ENCODE measurements at regions not wholly inside any gene's neighbourhood (a gene's known extent, or its start where the extent isn't known, plus 50 kb on each side); places are given as distances from the start of the nearest gene placed in this dataset.

DNA sequence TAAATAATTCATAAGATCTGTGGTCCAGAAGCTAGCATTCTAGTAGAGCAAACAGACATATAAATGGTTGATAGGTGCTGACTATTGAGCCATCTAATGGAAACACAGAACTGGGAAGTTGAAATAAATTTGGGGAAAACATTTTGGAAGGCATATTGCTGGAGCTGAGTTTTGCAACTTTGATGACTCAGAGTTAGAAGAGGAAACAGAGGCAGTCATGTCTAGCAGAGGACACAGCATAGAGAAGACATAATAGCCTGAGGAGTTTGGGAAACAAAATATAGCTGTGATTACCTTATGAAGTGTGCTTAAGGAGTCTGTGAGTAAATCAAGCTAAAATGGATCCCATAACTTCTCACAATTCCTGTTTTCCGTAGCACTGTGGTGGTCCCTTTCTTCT, 86.9 kb upstream of the FLRT2 start:
- H3K27me3 ChIP-seq (ENCODE audit: control insufficient read depth, insufficient read depth, low read length), result no peaks in the 10 kb centered on the region
- no peak for DNase-seq (ENCODE audit: low read depth)
- no peak overlapping the region for H3K4me3 ChIP-seq (ENCODE audit: low read depth, low read length)
- TF ChIP-seq, protein P1, sequence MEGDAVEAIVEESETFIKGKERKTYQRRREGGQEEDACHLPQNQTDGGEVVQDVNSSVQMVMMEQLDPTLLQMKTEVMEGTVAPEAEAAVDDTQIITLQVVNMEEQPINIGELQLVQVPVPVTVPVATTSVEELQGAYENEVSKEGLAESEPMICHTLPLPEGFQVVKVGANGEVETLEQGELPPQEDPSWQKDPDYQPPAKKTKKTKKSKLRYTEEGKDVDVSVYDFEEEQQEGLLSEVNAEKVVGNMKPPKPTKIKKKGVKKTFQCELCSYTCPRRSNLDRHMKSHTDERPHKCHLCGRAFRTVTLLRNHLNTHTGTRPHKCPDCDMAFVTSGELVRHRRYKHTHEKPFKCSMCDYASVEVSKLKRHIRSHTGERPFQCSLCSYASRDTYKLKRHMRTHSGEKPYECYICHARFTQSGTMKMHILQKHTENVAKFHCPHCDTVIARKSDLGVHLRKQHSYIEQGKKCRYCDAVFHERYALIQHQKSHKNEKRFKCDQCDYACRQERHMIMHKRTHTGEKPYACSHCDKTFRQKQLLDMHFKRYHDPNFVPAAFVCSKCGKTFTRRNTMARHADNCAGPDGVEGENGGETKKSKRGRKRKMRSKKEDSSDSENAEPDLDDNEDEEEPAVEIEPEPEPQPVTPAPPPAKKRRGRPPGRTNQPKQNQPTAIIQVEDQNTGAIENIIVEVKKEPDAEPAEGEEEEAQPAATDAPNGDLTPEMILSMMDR (IDR thresholded peaks at IDR 0.05; ENCODE audit: insufficient read depth, low read length, poor library complexity, severe bottlenecking), result no peak
- H3K36me3 ChIP-seq (ENCODE audit: control insufficient read depth, insufficient read depth, low read length), result no peaks in the 10 kb centered on the region

DNA sequence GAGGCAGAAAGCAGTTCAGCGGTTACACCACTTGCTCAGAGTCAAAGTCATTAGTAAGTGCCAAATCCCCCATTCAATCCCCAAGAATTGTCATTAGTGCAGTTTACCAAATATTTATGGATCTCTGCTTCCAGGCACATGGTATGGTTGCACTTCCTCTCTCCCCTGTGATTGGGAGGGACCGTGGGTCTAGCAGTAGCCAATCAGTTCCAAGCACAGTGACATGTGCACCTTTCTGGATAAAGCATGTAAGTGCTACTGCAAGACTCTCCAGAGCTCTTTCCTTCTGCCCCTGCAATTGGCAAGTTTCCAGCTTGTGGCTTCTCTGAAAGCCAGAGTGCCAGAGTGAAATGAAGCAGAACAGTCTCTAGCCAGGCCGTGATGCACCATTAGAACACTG, 85.3 kb upstream of the FLRT2 start:
- H3K27me3 ChIP-seq (ENCODE audit: control insufficient read depth, insufficient read depth, low read length), result no peaks in the 10 kb centered on the region
- TF ChIP-seq, protein P1 (IDR thresholded peaks at IDR 0.05; ENCODE audit: insufficient read depth, low read length, poor library complexity, severe bottlenecking), result no peak
- H3K4me3 ChIP-seq (ENCODE audit: low read depth, low read length), result no peak overlapping the region
- H3K36me3 ChIP-seq (ENCODE audit: control insufficient read depth, insufficient read depth, low read length), result no peaks in the 10 kb centered on the region
- peak; percentile 74 for DNase-seq (ENCODE audit: low read depth)

DNA sequence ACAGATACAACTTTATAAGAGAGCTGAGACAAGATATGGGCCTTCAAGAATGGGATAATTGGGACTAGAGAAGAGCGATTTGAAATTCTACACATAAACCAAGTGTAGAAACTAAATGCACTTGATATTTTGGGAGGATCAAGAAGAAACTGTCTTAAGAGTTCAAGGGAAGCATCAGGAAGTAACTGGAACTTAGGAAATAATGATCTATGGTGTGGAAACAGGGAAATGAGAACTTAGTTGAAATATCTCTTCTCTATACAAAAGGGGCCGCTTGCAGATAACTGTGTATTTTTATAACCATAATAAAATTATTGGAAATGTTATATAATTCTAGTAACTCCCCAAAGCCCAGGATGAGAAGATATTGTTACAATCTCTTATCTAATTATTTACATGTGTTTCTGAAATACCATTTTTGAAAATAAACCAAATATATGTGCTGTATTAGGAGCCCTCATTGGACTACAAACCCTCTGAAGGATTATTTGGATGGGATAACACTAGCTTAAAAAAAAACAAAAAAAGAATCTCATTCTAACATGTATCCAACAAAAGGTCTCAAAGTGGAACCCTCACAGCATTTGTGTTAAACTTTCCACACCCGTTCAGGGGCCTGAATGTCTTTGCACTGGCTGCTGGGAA, 84.7 kb upstream of the FLRT2 start:
- TF ChIP-seq, protein P1 (IDR thresholded peaks at IDR 0.05; ENCODE audit: insufficient read depth, low read length, poor library complexity, severe bottlenecking), result no peak
- H3K4me3 ChIP-seq (ENCODE audit: low read depth, low read length), result no peak overlapping the region

DNA sequence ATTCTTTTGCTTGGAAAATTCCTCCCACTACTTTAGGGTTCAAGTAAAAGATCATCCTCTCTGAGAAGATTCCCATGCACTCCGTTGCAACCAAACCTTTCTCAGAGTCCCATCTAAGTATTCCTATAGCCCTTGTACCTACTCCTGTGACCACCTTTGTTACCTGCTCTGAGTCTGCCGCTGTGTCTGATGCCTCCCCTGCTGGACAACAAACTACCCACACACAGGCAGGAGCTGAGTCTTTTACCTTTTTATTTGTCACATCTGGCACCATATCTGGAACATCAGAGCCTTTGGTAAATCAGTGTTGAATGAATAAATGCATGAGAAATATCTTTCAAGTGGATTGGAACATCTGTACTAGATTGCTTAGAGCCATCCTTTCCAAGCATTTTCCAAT, 82.1 kb upstream of the FLRT2 start:
- H3K4me3 ChIP-seq (ENCODE audit: low read depth, low read length), result no peak overlapping the region

More for the DNA sequence above, 84.7 kb upstream of the FLRT2 start:
- Histone ChIP-seq H3K27me3 (ENCODE audit: control insufficient read depth, insufficient read depth, low read length) (no peaks in the 10 kb centered on the region), H3K36me3 (ENCODE audit: control insufficient read depth, insufficient read depth, low read length) (no peaks in the 10 kb centered on the region)
- DNase-seq (ENCODE audit: low read depth), result no peak

DNA sequence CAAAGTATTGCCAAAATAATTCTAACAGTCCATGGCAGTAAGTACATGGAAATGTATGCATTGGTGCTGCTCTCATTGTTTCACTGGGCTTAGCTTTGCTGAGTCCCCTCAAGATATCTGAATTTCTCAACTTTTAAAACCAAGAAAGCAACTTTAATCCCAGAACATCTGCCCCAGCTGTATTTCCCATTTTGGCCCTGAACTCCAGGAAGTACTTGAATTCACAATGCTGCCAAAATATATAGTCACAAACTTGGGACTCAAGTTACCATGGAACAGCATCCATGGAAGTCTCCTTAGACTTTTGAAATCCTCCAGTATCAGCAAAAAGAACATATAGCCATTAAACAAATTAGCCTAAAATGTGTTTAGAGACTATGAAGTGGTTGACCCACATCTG, 78.5 kb upstream of the FLRT2 start:
- H3K4me3 ChIP-seq (ENCODE audit: low read depth, low read length), result no peak overlapping the region
- H3K36me3 ChIP-seq (ENCODE audit: control insufficient read depth, insufficient read depth, low read length), result no peaks in the 10 kb centered on the region
- TF ChIP-seq, protein P1 (IDR thresholded peaks at IDR 0.05; ENCODE audit: insufficient read depth, low read length, poor library complexity, severe bottlenecking), result no peak
- DNase-seq (ENCODE audit: low read depth), result no peak
- H3K27me3 ChIP-seq (ENCODE audit: control insufficient read depth, insufficient read depth, low read length), result no peaks in the 10 kb centered on the region

More for the DNA sequence above, 82.1 kb upstream of the FLRT2 start:
- H3K36me3 ChIP-seq (ENCODE audit: control insufficient read depth, insufficient read depth, low read length), result no peaks in the 10 kb centered on the region
- TF ChIP-seq, protein P1 (IDR thresholded peaks at IDR 0.05; ENCODE audit: insufficient read depth, low read length, poor library complexity, severe bottlenecking), result no peak
- DNase-seq (ENCODE audit: low read depth), result no peak
- no peaks in the 10 kb centered on the region for H3K27me3 ChIP-seq (ENCODE audit: control insufficient read depth, insufficient read depth, low read length)

All from kidney epithelial cell (primary cell).